PC-3 (cell line): ENCODE measurements at regions not wholly inside any gene's neighbourhood (a gene's known extent, or its start where the extent isn't known, plus 50 kb on each side); places are given as distances from the start of the nearest gene placed in this dataset.

Experiments used
- CTCF ChIP-seq: fragments of 300-600 bp; sonication (generic); conservative IDR thresholded peaks from 2 replicates; pipeline ENCODE4 v1.5.1; 2017; ENCODE audit warnings: antibody characterized with exemption, low read depth, mild to moderate bottlenecking, low read length
- EZH2 ChIP-seq: fragments of 300-600 bp; sonication (generic); IDR thresholded peaks from one replicate; pipeline ENCODE4 v1.6.1; 2017; ENCODE audit warnings: antibody characterized with exemption, mild to moderate bottlenecking, low read length; ENCODE audit not compliant: unreplicated experiment
- EZH2phosphoT487 ChIP-seq: fragments of 300-600 bp; sonication (generic); IDR thresholded peaks from 2 replicates; pipeline ENCODE4 v1.6.1; 2018; ENCODE audit warnings: mild to moderate bottlenecking, antibody characterized with exemption, low read length, borderline replicate concordance

- no peak for TF ChIP-seq EZH2phosphoT487
- TF ChIP-seq CTCF = no peak
- TF ChIP-seq EZH2 = no peak
These were observed 196.3 kb upstream of the ZCCHC13 start for GRCh38 chrX:74107666-74108065.
